Osteocyte (in vitro differentiated cells): ENCODE measurements at regions not wholly inside any gene's neighbourhood (a gene's known extent, or its start where the extent isn't known, plus 50 kb on each side); places are given as distances from the start of the nearest gene placed in this dataset.

Experiments used
- DNase-seq: peaks from one replicate; pipeline ENCODE4 v3.0.0; 2021; ENCODE audit warnings: mixed read lengths; ENCODE audit not compliant: unreplicated experiment; ENCODE audit errors: extremely low spot score
- H3K27ac Mint-ChIP-seq: one replicate; pipeline ENCODE4 v1.8.0; 2021; ENCODE audit warnings: mild to moderate bottlenecking, mixed read lengths; ENCODE audit not compliant: unreplicated experiment
- H3K27me3 Mint-ChIP-seq: one replicate; pipeline ENCODE4 v1.8.0; 2021; ENCODE audit warnings: mixed read lengths; ENCODE audit not compliant: unreplicated experiment
- H3K36me3 Mint-ChIP-seq: one replicate; pipeline ENCODE4 v1.8.0; 2021; ENCODE audit warnings: mixed read lengths; ENCODE audit not compliant: unreplicated experiment
- H3K4me1 Mint-ChIP-seq: one replicate; pipeline ENCODE4 v1.8.0; 2021; ENCODE audit warnings: mixed read lengths; ENCODE audit not compliant: unreplicated experiment
- H3K4me3 Mint-ChIP-seq: one replicate; pipeline ENCODE4 v1.8.0; 2021; ENCODE audit warnings: mild to moderate bottlenecking, moderate library complexity, mixed read lengths; ENCODE audit not compliant: unreplicated experiment
- H3K9me3 Mint-ChIP-seq: one replicate; pipeline ENCODE4 v1.8.0; 2021; ENCODE audit warnings: mixed read lengths; ENCODE audit not compliant: unreplicated experiment
- TF ChIP-seq, protein P1 (sequence below): fragments of 200-600 bp; sonication (generic); IDR thresholded peaks from 2 replicates; pipeline ENCODE4 v1.5.0; 2021; ENCODE audit warnings: antibody characterized with exemption, mild to moderate bottlenecking, moderate library complexity

DNA sequence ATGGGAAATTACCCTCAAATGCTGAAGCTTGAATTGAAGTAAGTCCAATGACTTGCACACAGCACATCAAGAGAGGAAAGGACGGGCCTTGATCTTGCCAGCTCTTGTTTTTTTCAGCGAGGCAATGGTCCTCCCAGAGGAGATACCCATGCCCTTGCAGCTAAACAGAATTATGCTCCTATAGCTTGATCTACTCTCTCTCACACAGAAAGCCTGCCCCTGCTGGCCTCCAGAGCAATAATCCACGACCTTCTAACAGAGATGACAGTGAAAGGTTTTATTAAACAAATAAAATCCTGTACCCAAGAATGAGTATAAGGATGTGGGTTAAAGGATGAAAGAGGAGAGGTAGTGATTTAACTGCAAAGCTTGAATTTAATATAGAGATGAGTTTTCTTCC is 268.0 kb downstream of the ADRA2A start:
- H3K27ac Mint-ChIP-seq: no peak overlapping the region

DNA sequence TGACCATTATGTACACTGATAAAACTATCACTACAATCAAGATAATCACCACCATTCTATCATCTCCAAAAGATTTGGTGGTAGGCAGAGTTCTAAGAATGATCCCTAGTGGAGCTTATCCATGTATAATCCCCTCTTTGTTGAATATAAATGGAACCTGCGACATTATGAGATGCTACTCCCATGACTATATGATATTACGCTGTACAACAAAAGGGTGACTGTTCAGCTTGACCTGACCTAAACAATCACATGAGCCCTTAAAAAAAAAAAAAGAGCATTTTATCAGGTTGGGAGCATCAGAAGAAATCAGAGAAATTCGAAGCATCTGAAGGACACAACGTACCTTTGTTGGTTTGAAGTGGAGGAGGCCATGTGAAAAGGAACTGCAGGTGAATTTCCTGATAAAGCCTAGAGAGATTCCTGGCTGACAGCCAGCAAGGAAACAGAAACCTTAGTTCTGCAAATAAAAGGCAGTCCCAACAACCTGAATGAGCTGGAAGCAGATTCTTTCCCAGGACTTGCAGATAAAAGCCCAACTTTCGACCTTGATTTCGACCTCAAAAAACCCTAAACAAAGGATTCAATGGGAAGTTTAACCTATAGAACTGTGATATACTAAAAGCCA is 270.7 kb downstream of the ADRA2A start:
- peaks cover 2% of the 10 kb centered on the region for H3K27me3 Mint-ChIP-seq
- no peak overlapping the region for H3K27ac Mint-ChIP-seq
- no peak for DNase-seq
- no peak overlapping the region for H3K4me3 Mint-ChIP-seq
- H3K4me1 Mint-ChIP-seq: no peaks in the 10 kb centered on the region
- H3K36me3 Mint-ChIP-seq: no peaks in the 10 kb centered on the region
- no peaks in the 10 kb centered on the region for H3K9me3 Mint-ChIP-seq
- TF ChIP-seq, protein P1, sequence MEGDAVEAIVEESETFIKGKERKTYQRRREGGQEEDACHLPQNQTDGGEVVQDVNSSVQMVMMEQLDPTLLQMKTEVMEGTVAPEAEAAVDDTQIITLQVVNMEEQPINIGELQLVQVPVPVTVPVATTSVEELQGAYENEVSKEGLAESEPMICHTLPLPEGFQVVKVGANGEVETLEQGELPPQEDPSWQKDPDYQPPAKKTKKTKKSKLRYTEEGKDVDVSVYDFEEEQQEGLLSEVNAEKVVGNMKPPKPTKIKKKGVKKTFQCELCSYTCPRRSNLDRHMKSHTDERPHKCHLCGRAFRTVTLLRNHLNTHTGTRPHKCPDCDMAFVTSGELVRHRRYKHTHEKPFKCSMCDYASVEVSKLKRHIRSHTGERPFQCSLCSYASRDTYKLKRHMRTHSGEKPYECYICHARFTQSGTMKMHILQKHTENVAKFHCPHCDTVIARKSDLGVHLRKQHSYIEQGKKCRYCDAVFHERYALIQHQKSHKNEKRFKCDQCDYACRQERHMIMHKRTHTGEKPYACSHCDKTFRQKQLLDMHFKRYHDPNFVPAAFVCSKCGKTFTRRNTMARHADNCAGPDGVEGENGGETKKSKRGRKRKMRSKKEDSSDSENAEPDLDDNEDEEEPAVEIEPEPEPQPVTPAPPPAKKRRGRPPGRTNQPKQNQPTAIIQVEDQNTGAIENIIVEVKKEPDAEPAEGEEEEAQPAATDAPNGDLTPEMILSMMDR: no peak

More for the DNA sequence above, 268.0 kb downstream of the ADRA2A start:
- TF ChIP-seq, protein P1: no peak
- Mint-ChIP-seq H3K4me3 (no peak overlapping the region), H3K4me1 (no peaks in the 10 kb centered on the region), H3K36me3 (no peaks in the 10 kb centered on the region), H3K9me3 (peaks cover 11% of the 10 kb centered on the region), H3K27me3 (peaks cover 2% of the 10 kb centered on the region)
- no peak for DNase-seq

DNA sequence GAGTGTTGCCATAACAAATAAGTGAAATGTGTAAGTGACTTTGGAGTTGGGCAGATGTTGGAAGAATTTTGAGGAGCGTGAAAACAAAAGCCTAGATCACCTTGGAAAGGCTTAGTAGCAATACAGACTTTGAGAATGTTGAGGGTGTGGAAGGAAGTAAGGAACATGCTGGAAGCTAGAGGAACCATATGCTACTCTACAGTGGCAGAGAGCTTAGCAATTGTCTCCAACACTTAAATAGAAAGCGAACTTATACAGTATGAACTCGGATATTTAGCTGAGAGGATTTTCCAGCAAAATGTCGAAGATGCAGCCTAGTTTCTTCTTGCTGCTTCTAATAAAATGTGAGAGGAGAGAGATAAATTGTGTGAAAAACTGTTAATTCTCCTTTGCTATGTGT is 271.2 kb downstream of the ADRA2A start:
- no peaks in the 10 kb centered on the region for H3K9me3 Mint-ChIP-seq
- no peak overlapping the region for H3K27ac Mint-ChIP-seq
- no peaks in the 10 kb centered on the region for H3K36me3 Mint-ChIP-seq
- no peak for DNase-seq
- no peak overlapping the region for H3K4me3 Mint-ChIP-seq
- no peaks in the 10 kb centered on the region for H3K4me1 Mint-ChIP-seq
- TF ChIP-seq, protein P1: no peak
- peaks cover 2% of the 10 kb centered on the region for H3K27me3 Mint-ChIP-seq

DNA sequence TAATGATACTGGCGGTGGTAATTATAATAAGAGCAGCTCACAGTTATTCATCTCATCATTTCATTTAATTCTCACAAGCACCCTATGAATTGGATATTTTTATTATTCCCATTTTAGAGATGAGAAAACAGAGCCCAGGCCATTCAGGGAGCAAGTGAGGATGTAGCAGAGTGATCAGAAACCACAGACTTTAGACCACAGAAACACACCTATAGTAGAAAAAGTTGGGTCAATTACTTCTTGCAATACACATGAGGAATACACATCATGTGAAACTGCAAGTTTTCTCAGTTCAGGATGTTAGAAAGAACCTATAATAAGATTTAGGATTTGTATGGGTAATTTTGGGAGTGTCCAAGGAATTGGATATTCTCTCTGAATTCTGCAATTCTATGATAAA is 278.0 kb downstream of the ADRA2A start:
- H3K9me3 Mint-ChIP-seq: no peaks in the 10 kb centered on the region
- no peak for DNase-seq
- no peaks in the 10 kb centered on the region for H3K4me1 Mint-ChIP-seq
- peaks cover 25% of the 10 kb centered on the region for H3K27me3 Mint-ChIP-seq
- H3K4me3 Mint-ChIP-seq: no peak overlapping the region
- TF ChIP-seq, protein P1: no peak
- no peaks in the 10 kb centered on the region for H3K36me3 Mint-ChIP-seq
- H3K27ac Mint-ChIP-seq: no peak overlapping the region

DNA sequence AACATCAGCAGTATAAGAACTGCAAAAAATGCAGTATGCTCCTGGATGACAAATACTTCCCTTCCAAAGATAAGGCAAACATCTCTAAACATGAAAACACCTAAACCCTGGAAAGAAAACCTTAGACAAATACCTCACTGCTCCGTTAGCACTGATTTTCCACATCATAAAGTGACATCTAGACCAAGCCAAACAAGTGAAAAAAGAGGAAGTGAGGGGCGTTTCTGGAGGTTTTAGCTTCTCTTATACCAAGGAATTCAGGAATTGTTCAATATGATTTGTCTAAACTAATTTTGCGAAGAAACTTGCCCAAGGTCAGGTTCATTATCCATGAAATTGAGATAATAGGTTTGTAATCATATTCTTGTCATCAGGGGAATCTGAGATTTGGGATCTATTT is 279.7 kb downstream of the ADRA2A start:
- H3K36me3 Mint-ChIP-seq: no peaks in the 10 kb centered on the region
- no peaks in the 10 kb centered on the region for H3K9me3 Mint-ChIP-seq
- no peaks in the 10 kb centered on the region for H3K4me1 Mint-ChIP-seq
- H3K4me3 Mint-ChIP-seq: no peak overlapping the region
- no peak for DNase-seq
- H3K27ac Mint-ChIP-seq: no peak overlapping the region
- TF ChIP-seq, protein P1: no peak
- H3K27me3 Mint-ChIP-seq: peaks cover 25% of the 10 kb centered on the region
